GM19438 (cell line): ENCODE measurements at regions not wholly inside any gene's neighbourhood (a gene's known extent, or its start where the extent isn't known, plus 50 kb on each side); places are given as distances from the start of the nearest gene placed in this dataset.

Experiments used
- ATAC-seq: cut with Tn5 transposase; IDR thresholded peaks from one replicate; pipeline ENCODE4 v1.9.1; 2021; ENCODE audit warnings: low read depth; ENCODE audit not compliant: unreplicated experiment

- no peak for ATAC-seq
Observed at GRCh38 chr10:58994226-58995057, 182.0 kb upstream of the PHYHIPL start.

DNA sequence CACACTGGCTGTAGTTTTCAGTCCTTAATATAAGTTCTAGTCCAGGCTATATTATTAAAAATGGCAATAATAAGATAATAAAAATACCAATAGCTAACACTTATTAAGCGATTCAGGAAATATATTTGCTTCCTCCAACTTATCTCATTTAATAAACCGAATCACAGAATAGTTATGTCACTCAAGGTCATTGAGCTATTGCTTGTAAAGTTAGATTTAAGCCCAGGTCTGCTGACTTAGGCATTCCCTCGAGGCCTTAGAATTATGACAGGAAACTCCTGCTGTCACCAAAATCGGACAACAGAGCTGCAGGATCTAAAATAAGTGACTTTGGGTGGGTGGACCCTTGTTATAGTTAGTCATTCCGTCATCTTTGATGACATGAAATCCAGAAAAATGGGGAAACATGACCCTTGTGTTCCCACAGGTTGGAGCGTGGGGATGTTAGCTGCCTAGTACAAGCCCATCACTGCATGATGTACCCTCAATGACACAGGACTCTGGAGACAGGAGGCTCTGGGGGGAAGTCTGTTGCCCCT, 181.3 kb upstream of the PHYHIPL start:
- ATAC-seq = no peak

DNA sequence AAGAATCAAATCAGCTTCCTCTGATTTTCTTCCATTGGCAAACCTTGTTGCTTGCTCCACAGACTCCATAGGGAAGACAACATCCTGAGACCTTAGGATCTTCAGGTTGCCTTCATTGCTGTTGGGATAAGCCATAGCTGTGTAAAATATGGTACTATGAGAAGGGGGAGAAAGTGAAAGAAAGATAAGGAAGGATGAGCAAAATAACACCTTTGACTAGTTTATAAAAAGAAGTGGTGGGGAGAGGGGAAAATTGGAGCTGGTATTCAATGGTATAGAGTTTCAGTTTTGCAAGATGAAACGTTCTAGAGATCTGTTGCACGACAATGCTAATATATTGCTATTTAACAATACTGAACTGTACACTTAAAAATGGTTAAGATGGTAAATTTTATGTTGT, 180.4 kb upstream of the PHYHIPL start:
- no peak for ATAC-seq

GRCh38 chr10:58996866-58997265, 179.6 kb upstream of the PHYHIPL start:
- ATAC-seq = no peak

GRCh38 chr10:58998924-58999713, 177.3 kb upstream of the PHYHIPL start:
- ATAC-seq = no peak

DNA sequence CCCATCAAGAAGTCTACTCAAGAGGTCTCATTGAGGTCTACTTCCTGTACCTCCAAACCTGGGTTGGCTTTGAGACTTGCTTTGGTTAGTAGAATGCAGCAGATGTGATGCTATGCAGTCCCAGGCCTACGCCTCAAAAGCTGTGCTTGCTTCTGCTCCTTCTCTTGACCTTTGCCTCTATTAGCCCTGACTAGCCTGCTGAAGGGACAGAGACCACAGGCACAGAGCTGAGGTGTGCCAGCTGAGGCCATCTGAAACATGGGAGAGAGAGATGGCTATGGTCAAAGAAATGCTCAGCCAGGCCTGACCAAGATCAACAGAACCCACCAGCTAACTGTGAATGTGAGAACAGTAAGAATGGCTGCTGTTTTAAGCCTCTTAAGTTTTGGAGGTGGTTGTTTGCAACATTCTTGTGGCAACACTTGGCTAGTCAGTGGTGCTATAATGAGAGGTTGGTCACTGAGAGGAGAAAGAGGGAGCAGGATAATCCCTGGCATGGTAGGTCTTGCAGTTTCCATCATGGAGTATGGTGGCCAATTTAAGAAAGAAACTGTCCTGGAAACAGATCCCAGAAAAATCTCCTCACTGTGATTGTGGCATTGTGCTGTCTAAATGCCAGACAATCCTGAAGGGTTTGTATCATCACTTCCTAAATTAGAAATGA, 176.1 kb upstream of the PHYHIPL start:
- no peak for ATAC-seq

DNA sequence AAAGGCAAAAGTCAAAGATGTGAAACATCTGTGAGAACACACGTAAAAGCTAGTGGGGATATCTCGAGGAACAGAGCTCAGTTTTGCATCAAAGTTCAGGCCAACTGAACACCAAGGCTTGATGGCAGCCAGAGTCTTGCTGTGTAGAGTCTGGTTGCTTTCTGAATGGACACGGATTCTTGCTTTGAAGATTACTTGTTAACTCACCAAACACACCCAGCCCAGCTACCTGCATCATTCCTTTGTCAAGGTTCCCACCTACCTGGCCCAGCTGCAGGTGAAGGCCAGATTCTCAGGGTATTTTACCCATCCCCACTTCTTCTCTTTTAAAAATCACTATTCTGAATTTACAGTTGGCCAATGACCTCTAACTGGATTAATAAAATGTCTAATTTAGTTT, 174.4 kb upstream of the PHYHIPL start:
- ATAC-seq = no peak

GRCh38 chr10:59003203-59003602, 173.2 kb upstream of the PHYHIPL start:
- no peak for ATAC-seq

GRCh38 chr10:59004392-59004791, 172.1 kb upstream of the PHYHIPL start:
- no peak for ATAC-seq

DNA sequence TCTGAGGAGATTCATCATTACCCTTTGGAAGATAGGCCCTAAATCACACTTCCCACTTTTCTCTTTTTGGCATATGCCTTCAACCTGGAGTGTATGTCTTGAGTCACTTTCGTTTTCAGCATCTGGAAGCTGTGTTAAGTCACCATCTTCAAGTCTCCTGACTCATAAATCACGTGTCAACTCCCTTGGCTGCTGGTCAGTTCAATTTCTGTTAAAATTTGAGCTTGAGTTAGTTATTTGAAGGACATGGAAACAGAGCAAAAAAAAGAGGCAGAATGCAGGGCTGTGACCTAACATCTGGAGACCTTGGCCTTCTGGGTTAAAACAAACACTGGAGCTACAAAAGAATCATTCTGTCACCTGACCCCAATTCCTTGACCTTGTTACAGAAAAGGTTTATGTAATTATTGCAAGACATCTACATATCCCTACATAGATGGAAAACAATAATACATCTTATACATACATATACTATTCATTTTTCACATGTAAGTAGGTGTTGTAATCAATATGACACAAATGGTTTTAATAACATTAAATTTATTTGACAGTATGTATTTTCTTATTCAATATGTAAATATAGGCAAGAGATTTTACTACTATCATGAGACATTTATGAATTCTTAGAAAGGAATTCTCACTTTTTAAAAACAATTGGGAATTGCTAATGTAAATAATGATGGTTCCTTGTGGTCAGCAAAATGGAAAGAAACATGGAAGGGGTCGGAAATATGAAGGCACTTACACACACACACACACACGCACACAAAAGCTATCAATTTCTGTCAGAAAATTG, 169.7 kb upstream of the PHYHIPL start:
- ATAC-seq = no peak

DNA sequence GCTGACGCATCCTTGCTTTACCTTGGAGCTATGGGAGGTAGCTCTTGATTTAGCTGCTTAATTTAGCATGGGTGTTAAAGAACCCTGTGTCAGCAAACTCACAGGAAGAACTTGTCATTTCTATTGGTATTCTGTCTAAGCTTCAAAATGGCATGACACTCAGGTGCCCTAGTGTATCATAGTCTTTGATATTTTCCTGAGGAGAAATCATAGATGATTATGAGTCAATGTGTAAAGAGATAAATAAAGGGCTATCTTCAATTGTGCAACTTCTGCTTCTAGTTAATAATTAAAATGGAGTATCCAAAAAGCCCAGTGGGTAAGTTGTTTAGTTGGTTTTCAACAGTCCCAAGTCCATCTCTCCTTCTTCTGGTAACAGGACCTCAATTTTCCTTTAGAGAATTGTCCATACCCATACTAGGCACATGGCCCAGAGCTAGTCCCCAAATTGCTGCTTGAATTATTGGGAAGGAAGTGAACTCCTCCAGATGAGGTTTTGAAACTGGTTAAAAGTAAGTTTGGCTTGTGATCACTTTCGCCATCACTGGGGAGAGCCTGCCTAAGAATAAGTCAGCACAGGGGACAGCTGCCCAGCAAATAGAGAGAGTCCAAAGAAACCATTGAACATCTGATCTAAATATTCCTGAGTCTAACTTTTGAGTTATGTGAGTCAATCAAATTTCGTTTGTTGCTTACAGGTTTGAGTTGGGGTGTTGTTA, 169.0 kb upstream of the PHYHIPL start:
- no peak for ATAC-seq

GRCh38 chr10:59008452-59008851, 168.0 kb upstream of the PHYHIPL start:
- ATAC-seq = no peak

- ATAC-seq = no peak
Observed at GRCh38 chr10:59011972-59012632, 164.3 kb upstream of the PHYHIPL start.

- ATAC-seq = no peak
Observed at GRCh38 chr10:59012839-59013238, 163.6 kb upstream of the PHYHIPL start.

GRCh38 chr10:59016043-59016442, 160.4 kb upstream of the PHYHIPL start:
- ATAC-seq = no peak

DNA sequence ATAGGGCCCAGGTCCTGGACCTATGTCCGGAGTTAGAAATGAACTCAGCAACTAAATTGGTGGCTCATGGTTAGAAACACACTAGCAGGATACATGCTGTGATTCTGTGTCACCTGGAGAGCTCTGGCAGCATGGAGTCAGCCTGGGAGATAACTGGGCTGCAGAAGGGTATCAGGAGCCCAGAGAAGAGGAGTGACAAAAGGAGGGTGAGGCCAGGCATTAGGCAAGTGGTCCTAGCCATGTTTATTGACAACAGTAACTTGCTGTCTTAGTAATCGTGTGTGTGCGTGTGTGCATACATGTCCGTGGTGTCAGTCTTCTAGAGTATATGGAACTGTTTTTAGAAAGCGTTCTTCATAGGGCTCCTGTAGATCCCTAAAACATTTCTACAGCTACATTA, 157.5 kb upstream of the PHYHIPL start:
- ATAC-seq = no peak

DNA sequence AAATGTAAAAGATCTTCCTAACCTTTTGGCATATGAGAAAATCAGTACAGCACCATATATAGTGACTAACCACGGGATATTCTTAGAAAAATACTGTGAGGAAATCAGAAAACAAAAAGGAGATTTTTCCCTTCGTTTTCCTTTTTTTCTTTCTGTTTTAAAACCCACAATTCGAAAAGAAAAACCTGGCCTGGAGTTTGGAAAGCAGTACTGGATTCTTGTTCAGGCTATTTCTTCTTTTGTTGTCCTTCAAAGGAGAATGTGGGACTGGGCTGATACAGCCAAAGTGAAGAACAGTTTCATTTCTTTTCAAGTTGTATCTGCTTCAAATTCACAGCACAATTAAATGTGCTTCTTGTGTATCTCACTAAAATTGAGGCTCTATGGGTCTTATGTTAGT, 156.8 kb upstream of the PHYHIPL start:
- ATAC-seq = no peak

- no peak for ATAC-seq
Observed at GRCh38 chr10:59020502-59020901, 155.9 kb upstream of the PHYHIPL start.
